ENCODE measurements at regions not wholly inside any gene's neighbourhood (a gene's known extent, or its start where the extent isn't known, plus 50 kb on each side); places are given as distances from the start of the nearest gene placed in this dataset.

DNA sequence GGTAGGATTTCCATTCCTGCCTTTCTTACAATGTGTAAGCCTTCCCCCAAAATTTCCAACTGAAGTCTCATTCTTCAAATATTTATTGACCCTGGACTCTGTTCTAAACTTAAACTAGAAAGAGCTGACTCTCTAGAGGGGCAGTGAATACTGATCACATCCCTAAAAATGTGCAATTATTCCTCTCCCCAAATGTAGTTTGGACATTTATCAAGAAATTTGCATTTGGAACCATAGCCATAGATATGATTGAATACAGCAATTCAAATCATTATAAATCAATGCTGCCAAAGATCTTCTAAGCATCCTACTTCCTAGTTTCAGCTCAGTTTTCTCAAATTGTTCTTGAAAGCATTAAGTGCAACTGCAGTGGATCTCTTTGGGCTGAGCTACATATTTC lies 525.7 kb downstream of the RAB28 start:
- BruUV-seq (replicated peaks) = no TSS peak

DNA sequence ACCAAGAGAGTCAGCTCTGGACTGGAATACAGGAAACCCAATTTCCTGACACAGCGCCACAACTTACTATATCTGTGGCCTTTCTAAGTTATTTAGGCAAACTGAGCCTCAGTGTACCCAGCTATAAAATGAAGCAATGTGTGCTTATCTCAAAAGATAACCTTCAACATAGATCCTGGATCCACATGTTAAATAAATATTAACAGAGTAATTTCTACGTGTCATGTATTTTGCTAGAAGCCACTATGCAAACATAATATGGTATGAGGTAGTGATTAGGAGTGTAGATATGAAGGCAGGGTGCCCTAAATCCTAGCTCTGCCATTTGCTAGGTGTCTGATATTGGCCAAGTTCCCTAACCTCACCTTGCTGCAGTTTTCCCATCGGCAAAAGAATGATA lies 527.0 kb downstream of the RAB28 start:
- Histone ChIP-seq H4K20me1 (ENCODE audit: insufficient read depth) (no peaks in the 10 kb centered on the region), H3K36me3 (ENCODE audit: control insufficient read depth in 1 of 2, insufficient read depth in 2 of 2, low read length in 2 of 2) (no peaks in the 10 kb centered on the region), H3K27ac (ENCODE audit: low read depth, low read length) (no peak overlapping the region), H3K4me2 (ENCODE audit: low read length) (no peak overlapping the region), H3K4me1 (ENCODE audit: control insufficient read depth in 1 of 2, insufficient read depth in 2 of 2, low read length in 2 of 2) (no peaks in the 10 kb centered on the region), H2AFZ (ENCODE audit: low read depth, low read length, poor library complexity, severe bottlenecking) (no peak overlapping the region), H3K79me2 (ENCODE audit: insufficient read depth, low read length) (no peaks in the 10 kb centered on the region), H3K4me3 (replicated peaks in 1 of 2; ENCODE audit: low read depth in 1 of 2, low read length in 2 of 2) (no peak overlapping the region), H3K9me2 (ENCODE audit: insufficient read depth) (no peaks in the 10 kb centered on the region), H3K9ac (ENCODE audit: low read length) (no peak overlapping the region), H3K9me3 (ENCODE audit: control insufficient read depth in 1 of 2, insufficient read depth in 1 of 2, low read depth in 1 of 2, low read length in 2 of 2) (no peaks in the 10 kb centered on the region), H3K27me3 (ENCODE audit: insufficient read depth, low read length) (0 out of 2 replicates have a peak, but pooled peaks cover 8% of the 10 kb centered on the region)
- intact Hi-C loops (cut with micrococcal nuclease) = no loop called here
- DNase-seq (ENCODE audit: low read depth, low spot score) (no peak), ATAC-seq (no peak)
- no TSS peak for BruUV-seq (replicated peaks)
- ChIA-PET CTCF (no interaction called here), RAD21 (ENCODE audit: low non-redundant PET in 1 of 2, low total read pairs in 2 of 2, uncharacterized antibody in 2 of 2, unreplicated experiment in 2 of 2) (no interaction called here), POLR2A (no interaction called here)
- TF ChIP-seq ELF1 (IDR thresholded peaks at IDR 0.05; ENCODE audit: borderline replicate concordance, low read depth) (no peak), EZH2 (IDR thresholded peaks at IDR 0.05) (no peak), SRF (IDR thresholded peaks at IDR 0.05; ENCODE audit: low read depth) (no peak), CBX3 (IDR thresholded peaks at IDR 0.05; ENCODE audit: low read depth) (no peak), FOSL1 (IDR thresholded peaks at IDR 0.05; ENCODE audit: low read depth) (no peak), POLR2A (IDR thresholded peaks at IDR 0.05; ENCODE audit: borderline replicate concordance, extremely low read depth, insufficient read depth, insufficient read length) (no peak), RAD21 (IDR thresholded peaks at IDR 0.05; ENCODE audit: low read depth) (no peak), SP1 (IDR thresholded peaks at IDR 0.05; ENCODE audit: low read depth) (no peak)
- TF ChIP-seq, protein P1, sequence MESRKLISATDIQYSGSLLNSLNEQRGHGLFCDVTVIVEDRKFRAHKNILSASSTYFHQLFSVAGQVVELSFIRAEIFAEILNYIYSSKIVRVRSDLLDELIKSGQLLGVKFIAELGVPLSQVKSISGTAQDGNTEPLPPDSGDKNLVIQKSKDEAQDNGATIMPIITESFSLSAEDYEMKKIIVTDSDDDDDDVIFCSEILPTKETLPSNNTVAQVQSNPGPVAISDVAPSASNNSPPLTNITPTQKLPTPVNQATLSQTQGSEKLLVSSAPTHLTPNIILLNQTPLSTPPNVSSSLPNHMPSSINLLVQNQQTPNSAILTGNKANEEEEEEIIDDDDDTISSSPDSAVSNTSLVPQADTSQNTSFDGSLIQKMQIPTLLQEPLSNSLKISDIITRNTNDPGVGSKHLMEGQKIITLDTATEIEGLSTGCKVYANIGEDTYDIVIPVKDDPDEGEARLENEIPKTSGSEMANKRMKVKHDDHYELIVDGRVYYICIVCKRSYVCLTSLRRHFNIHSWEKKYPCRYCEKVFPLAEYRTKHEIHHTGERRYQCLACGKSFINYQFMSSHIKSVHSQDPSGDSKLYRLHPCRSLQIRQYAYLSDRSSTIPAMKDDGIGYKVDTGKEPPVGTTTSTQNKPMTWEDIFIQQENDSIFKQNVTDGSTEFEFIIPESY (IDR thresholded peaks at IDR 0.05; ENCODE audit: extremely low read depth, insufficient replicate concordance, low read length) = no peak
- TF ChIP-seq, protein P2, sequence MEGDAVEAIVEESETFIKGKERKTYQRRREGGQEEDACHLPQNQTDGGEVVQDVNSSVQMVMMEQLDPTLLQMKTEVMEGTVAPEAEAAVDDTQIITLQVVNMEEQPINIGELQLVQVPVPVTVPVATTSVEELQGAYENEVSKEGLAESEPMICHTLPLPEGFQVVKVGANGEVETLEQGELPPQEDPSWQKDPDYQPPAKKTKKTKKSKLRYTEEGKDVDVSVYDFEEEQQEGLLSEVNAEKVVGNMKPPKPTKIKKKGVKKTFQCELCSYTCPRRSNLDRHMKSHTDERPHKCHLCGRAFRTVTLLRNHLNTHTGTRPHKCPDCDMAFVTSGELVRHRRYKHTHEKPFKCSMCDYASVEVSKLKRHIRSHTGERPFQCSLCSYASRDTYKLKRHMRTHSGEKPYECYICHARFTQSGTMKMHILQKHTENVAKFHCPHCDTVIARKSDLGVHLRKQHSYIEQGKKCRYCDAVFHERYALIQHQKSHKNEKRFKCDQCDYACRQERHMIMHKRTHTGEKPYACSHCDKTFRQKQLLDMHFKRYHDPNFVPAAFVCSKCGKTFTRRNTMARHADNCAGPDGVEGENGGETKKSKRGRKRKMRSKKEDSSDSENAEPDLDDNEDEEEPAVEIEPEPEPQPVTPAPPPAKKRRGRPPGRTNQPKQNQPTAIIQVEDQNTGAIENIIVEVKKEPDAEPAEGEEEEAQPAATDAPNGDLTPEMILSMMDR (IDR thresholded peaks at IDR 0.05 in 2 of 3, conservative IDR thresholded peaks at IDR 0.05 in 1 of 3; ENCODE audit: borderline replicate concordance in 1 of 3, insufficient read depth in 1 of 3, low read depth in 2 of 3, low read length in 2 of 3) = no peak
- TF ChIP-seq, protein P3, sequence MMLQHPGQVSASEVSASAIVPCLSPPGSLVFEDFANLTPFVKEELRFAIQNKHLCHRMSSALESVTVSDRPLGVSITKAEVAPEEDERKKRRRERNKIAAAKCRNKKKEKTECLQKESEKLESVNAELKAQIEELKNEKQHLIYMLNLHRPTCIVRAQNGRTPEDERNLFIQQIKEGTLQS (IDR thresholded peaks at IDR 0.05) = no peak

More for the DNA sequence above, 525.7 kb downstream of the RAB28 start:
- CTCF ChIA-PET = no interaction called here
- TF ChIP-seq FOSL1 (IDR thresholded peaks at IDR 0.05; ENCODE audit: low read depth) (no peak), YY1 (IDR thresholded peaks at IDR 0.05; ENCODE audit: extremely low read depth, insufficient replicate concordance, low read depth, low read length) (no peak), ZFX (IDR thresholded peaks at IDR 0.05) (no peak), CEBPB (IDR thresholded peaks at IDR 0.05; ENCODE audit: low read depth) (no peak), SIN3A (IDR thresholded peaks at IDR 0.05; ENCODE audit: low read depth) (no peak), ZNF274 (IDR thresholded peaks at IDR 0.05; ENCODE audit: low read depth, low read length) (no peak), EZH2 (IDR thresholded peaks at IDR 0.05) (no peak), SP1 (IDR thresholded peaks at IDR 0.05; ENCODE audit: low read depth) (no peak), POLR2AphosphoS5 (IDR thresholded peaks at IDR 0.05; ENCODE audit: low read depth, low read length) (no peak)
- TF ChIP-seq, protein P1 (IDR thresholded peaks at IDR 0.05; ENCODE audit: extremely low read depth, insufficient replicate concordance, low read length) = no peak
- Histone ChIP-seq H3K4me1 (ENCODE audit: control insufficient read depth in 1 of 2, insufficient read depth in 2 of 2, low read length in 2 of 2) (no peaks in the 10 kb centered on the region), H4K20me1 (ENCODE audit: insufficient read depth) (no peaks in the 10 kb centered on the region; the same call in 1 of the 2 replicates), H3K9me3 (ENCODE audit: control insufficient read depth in 1 of 2, insufficient read depth in 1 of 2, low read depth in 1 of 2, low read length in 2 of 2) (no peaks in the 10 kb centered on the region), H2AFZ (ENCODE audit: low read depth, low read length, poor library complexity, severe bottlenecking) (no peak overlapping the region), H3K27ac (ENCODE audit: low read depth, low read length) (no peak overlapping the region), H3K79me2 (ENCODE audit: insufficient read depth, low read length) (no peaks in the 10 kb centered on the region), H3K36me3 (ENCODE audit: control insufficient read depth in 1 of 2, insufficient read depth in 2 of 2, low read length in 2 of 2) (no peaks in the 10 kb centered on the region), H3K9me2 (ENCODE audit: insufficient read depth) (no peaks in the 10 kb centered on the region), H3K27me3 (ENCODE audit: insufficient read depth, low read length) (0 out of 2 replicates have a peak, but pooled peaks cover 8% of the 10 kb centered on the region), H3K4me3 (replicated peaks in 1 of 2; ENCODE audit: low read depth in 1 of 2, low read length in 2 of 2) (no peak overlapping the region), H3K4me2 (ENCODE audit: low read length) (no peak overlapping the region), H3K9ac (ENCODE audit: low read length) (no peak overlapping the region)
- RAD21 ChIA-PET (ENCODE audit: low non-redundant PET in 1 of 2, low total read pairs in 2 of 2, uncharacterized antibody in 2 of 2, unreplicated experiment in 2 of 2) = no interaction called here
- ATAC-seq = no peak
- intact Hi-C loops (cut with micrococcal nuclease) = no loop called here
- POLR2A ChIA-PET = no interaction called here
- DNase-seq (ENCODE audit: low read depth, low spot score) = no peak
